ENCODE measurements at regions not wholly inside any gene's neighbourhood (a gene's known extent, or its start where the extent isn't known, plus 50 kb on each side); places are given as distances from the start of the nearest gene placed in this dataset.

DNA sequence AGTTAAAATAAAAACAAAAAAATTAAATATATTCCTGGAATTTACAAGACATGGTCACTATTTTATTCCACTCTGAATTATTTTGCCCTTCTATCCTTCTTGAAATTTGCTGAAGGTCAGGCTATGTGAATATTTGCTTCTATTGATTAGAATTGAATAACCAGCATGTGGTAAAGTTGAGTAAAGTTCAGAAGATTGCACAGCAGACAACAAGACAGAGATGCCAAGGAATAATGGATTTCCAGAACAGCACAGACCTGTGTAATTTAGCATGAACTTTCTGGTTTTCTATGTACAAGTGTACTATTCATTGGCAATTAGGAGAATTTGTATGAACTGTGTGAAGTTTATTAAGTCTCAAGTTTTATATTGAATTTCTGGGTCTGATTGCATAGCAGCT is 352.4 kb downstream of the TBC1D32 start:
- TF ChIP-seq POLR2A (IDR thresholded peaks at IDR 0.05; ENCODE audit: low read depth, low read length) (no peak), POLR2AphosphoS5 (IDR thresholded peaks at IDR 0.05; ENCODE audit: low read depth, low read length) (no peak)
